GM19351 (cell line): ENCODE measurements at regions not wholly inside any gene's neighbourhood (a gene's known extent, or its start where the extent isn't known, plus 50 kb on each side); places are given as distances from the start of the nearest gene placed in this dataset.
A peak's percentile ranks its signal among the peaks of the same experiment; 100 is the strongest.

ENCODE experiments used
- ATAC-seq: cut with Tn5 transposase; IDR thresholded peaks from one replicate; pipeline ENCODE4 v1.9.1; 2021; ENCODE audit warnings: mild to moderate bottlenecking, moderate library complexity; ENCODE audit not compliant: unreplicated experiment

GRCh38 chr2:8223695-8224346 lies 458.0 kb upstream of the ID2 start:
- no peak for ATAC-seq

DNA sequence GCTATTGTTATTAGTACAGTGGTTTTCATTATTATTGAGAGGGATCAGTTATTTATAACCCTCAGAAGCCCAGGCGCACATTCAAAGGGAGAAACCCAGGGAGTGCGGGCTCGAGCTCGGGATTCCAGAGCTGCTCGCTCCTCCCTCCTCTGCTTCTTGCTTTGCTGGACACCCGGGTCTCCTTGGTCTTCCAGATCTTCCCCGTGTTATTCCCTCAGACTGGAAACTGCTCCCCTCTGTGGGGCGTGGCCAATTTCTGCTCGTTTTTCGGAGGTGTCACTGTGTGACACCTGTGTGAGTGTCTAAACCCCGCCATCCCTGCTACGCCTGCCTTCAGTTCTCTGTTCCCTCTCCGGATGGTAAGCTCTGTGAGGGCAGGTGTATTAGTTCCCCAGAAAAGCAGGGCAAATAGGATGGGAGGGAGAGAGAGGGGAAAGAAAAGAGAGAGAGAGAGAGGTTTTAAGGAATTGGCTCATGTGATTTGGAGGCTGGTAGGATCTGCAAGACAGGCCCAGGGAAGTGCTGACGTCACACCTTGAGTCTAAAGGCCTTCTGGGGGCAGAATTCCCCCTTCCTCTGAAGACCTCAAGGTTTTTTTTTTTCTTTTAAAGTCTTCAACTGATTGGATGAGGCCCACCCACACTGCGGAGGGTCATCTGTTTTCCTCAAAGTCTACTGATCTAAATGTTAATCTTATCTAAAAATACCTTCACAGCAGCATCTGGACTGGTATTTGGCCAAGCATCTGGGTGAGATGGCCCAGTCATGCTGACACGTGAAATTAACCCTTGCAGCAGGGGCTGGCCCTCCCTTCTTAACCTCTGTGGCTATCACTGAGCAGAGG lies 457.3 kb upstream of the ID2 start:
- no peak for ATAC-seq

- no peak for ATAC-seq
Observed at GRCh38 chr2:8225266-8225665, 456.6 kb upstream of the ID2 start.

- no peak for ATAC-seq
Observed at GRCh38 chr2:8225798-8226197, 456.1 kb upstream of the ID2 start.

DNA sequence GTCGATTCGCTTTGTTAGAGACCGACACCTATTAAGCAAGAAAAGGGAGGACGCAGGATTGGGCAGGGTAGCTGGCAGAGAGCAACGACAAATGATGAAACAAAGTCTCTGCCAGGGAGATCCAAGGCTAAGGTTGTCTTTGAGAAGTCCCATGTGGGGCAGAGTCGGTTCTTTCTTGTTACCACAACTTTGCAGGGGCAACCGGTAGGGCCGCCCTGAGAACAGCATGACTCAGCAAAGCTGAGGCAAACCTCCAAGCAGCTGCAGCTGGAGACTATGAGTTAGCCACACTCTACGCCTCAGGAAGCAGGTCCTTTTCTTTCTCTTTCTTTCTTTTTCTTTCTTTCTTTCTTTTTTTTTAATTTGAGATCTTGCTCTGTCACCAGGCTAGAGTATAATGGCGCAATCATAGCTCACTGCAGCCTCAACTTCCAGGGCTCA lies 452.3 kb upstream of the ID2 start:
- peak; percentile 89 for ATAC-seq

DNA sequence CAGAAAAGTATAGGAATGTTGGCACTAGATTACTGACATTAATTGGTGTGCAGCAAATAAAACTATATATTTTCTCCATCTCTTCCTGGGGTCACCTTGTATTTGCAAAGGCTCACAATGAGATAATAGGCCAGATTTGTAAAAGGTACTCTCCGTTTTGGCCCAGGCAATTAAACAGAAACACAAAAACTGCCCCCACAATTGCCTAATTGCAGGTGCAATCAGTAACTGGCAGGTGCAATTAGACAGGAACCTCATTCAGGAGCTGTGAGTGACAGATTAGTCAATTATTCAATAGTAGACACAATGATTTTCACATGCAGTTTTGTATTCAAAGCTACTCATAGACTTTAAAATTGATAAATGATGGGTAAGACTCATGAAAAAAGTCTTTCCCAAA lies 451.4 kb upstream of the ID2 start:
- ATAC-seq = no peak

GRCh38 chr2:8231902-8232301 lies 450.0 kb upstream of the ID2 start:
- no peak for ATAC-seq

DNA sequence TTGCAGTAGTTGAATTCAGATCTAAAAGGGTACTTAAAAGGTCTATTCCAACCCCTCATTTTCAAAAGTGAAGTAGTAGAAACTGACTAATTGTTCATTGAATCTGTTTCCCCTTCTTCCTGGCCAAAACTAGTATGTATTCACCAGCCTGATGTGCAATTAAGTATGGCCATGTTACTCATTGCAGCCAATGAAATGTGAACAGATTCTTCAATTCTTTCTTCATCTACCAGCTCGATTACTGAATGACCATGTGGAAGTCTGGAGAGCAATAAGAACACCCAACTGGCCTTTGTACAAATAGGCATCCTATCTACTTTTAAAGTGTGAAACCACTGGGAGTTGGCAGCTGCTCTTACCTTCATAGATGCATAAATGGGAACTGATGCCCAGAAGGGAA lies 449.0 kb upstream of the ID2 start:
- ATAC-seq = no peak

DNA sequence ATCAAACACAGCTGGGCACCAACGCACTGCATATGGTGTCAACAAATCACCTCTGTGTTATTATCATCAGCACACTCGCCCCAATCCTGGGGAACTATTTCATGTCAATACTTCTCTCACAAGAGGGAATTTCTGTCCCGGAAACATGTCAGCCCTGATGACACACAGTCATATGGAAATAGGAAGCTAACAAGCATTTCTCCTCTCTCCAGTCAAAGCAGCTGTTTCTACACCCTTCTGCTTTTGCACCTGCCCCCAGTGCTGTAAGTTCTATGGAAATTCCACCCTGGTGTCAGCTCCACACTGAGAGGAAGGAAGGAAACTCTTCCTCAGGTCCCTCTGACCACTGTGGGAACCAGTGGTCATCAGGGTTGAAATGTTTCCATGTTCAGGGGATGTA lies 447.6 kb upstream of the ID2 start:
- ATAC-seq = peak; percentile 27

DNA sequence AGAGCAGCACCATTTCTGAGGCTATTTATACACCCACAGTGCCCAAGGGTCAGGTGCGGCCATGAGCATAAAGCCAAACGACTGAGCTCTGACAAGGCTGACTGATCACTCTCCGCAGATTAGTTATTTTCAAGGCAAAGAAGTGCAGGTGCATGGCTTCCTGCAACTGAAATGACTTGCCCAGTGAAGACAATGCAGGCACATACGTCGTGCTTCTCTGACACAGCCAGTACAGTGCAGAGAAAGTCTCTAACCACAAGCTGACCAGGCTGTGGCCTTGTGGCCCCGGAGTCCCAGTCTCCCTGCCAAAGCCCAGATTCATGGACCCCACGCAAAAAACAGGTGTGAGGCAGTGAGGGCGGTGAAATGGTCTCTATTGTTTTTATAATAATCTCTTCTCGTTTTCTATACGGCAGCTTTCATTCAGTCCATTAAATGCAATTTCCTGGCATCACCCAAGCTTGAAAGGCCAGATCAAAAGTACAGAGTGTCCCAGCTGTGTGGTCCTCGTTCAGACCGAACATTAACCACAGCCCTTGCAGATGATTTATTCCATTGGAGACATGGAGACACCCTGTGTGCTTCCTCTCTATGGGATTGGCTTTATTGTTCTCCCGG lies 447.0 kb upstream of the ID2 start:
- ATAC-seq = peak; percentile 92

DNA sequence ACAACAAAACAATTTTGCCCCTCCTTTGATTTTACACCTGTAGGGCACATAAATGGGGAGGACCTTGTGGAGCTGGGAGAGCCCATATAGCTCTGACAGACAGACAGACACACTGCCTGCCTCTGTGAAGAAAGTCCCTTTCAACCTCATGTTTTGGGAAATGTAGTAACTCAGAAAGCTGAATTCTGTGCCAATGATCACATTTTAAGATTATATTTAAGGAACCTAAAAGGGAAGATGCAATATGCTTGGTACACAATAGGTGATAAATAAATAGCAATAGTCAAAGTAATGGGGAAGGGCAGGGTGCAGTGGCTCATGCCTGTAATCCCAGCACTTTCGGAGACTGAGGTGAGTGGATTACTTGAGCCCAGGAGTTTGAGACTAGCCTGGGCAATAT lies 446.4 kb upstream of the ID2 start:
- ATAC-seq = no peak

DNA sequence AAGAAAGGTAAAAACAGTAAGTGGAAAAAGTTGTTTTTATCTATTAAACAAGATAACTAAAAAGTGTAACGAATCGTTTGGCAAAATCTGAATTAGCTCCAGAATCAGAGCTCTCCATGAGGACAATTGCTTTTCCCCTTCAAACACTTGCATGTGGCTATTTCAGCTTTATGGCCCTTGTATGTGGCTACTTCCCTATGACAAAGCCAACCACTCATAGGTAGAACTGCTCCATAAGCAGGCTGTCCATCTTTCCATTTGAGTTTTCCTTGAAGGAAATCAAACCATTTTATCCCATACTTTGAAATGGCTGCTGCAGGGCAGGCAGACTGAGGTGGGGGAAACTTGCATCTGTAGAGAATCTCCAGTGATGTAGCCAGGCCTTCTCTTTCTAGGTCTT lies 445.5 kb upstream of the ID2 start:
- no peak for ATAC-seq

- ATAC-seq = no peak
Observed at GRCh38 chr2:8238521-8239230, 443.2 kb upstream of the ID2 start.

DNA sequence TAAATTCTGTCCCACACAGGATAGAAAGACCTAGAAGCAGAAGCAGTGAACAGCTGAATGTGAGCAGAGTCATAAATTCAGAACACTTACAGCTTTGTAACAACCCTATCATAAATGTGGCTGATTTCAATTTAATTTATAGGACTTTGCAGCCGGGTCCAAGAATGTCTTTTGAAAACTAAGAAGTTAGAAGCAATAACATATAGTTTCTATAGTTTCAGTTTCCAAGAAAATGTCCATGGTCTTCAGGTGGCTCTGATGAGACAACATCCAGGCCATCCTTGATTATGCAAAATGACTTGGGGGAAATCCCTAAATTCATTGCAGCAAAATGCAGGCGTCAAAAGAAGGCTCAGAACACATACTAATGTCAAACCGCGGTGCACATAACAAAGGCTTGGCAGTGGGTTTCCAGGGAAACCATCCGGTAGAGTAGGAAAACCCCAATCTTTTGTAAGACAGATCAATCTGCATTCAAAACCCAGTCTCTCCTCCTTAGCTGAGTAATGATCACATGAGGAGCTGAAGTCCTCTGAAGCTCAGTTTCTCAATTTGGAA lies 442.2 kb upstream of the ID2 start:
- no peak for ATAC-seq

- ATAC-seq = no peak
Observed at GRCh38 chr2:8241317-8241716, 440.5 kb upstream of the ID2 start.

- ATAC-seq = no peak
Observed at GRCh38 chr2:8242739-8243138, 439.1 kb upstream of the ID2 start.

- ATAC-seq = no peak
Observed at GRCh38 chr2:8243748-8244400, 438.0 kb upstream of the ID2 start.

DNA sequence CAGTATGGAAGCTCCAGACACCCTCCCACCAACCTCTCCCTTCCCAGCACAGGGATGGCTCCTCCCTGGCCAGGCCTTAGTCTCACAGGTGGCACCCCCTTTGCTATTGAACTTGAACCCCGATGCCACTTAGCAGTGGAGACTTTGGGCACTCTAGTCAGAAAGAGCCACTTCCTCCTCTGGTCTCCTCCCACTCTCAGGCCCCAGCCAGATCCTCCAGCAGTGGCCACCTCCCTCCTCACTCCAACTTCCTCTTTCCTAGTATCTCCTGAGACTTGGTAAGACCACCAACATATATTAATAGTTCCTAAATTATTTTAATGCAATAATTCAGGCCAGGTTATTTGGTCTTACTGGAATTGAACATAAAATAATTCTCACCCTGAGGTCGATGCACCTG lies 437.2 kb upstream of the ID2 start:
- peak; percentile 51 for ATAC-seq

DNA sequence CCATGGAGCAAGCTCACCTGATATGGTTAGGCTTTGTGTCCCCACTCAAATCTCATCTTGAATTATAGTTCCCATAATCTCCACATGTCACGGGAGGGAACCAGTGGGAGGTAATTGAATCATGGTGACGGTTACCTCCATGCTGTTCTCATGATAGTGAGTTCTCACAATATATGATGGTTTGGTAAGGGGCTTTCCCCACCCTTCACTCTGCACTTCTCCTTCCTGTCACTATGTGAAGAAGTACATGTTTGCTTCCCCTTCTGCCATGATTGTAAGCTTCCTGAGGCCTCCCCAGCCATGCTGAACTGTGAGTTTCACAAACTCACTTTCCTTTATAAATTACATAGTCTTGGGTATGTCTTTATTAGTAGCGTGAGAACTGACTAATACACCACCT lies 435.7 kb upstream of the ID2 start:
- ATAC-seq = no peak

GRCh38 chr2:8247905-8248622 lies 433.8 kb upstream of the ID2 start:
- no peak for ATAC-seq
